IMR-90 (cell line): ENCODE measurements at regions not wholly inside any gene's neighbourhood (a gene's known extent, or its start where the extent isn't known, plus 50 kb on each side); places are given as distances from the start of the nearest gene placed in this dataset.

Source experiments
- ATAC-seq: fragments of 200-7000 bp; cut with Tn5 transposase; 2 replicates; pipeline ENCODE4 v1.9.1; 2020; ENCODE audit warnings: low read depth, mild to moderate bottlenecking, moderate library complexity
- BruUV-seq: library from RNA; stranded (reverse); fragments of 400-500 nt; replicated peaks from 2 replicates; lab custom pipeline; 2021; lab: Mats Ljungman, UMichigan
- CTCF ChIA-PET: fragments of 300-600 bp; formaldehyde crosslinking; extraction: SDS; loops from one replicate; lab custom pipeline; 2021; ENCODE audit warnings: antibody characterized with exemption; lab: Yijun Ruan, JAX
- POLR2A ChIA-PET: fragments of 300-600 bp; sonication (Branson Sonifier 250); formaldehyde crosslinking; loops from one replicate; lab custom pipeline; 2022; ENCODE audit warnings: antibody characterized with exemption; ENCODE audit not compliant: unreplicated experiment; lab: Charles Lee
- DNase-seq: peaks from one replicate; pipeline ENCODE4 v3.0.0; 2013
- H2AFZ ChIP-seq: replicated peaks from 2 replicates; pipeline ENCODE3; 2013; ENCODE audit warnings: low read length, mild to moderate bottlenecking; ENCODE audit not compliant: poor library complexity
- H2AK5ac ChIP-seq: 2 replicates; pipeline ENCODE4 v1.6.1; 2013; ENCODE audit warnings: low read depth, low read length, inconsistent platforms
- H2AK9ac ChIP-seq: replicated peaks from 2 replicates; pipeline ENCODE3; 2013; ENCODE audit warnings: mild to moderate bottlenecking, low read depth, low read length, moderate library complexity; ENCODE audit not compliant: poor library complexity
- H2BK120ac ChIP-seq: 2 replicates; pipeline ENCODE4 v1.6.1; 2013; ENCODE audit warnings: low read depth, low read length, inconsistent platforms
- H2BK15ac ChIP-seq: 3 replicates; pipeline ENCODE4 v1.6.1; 2013; ENCODE audit warnings: low read depth, low read length, inconsistent platforms
- H2BK20ac ChIP-seq: 2 replicates; pipeline ENCODE4 v1.6.1; 2013; ENCODE audit warnings: low read depth, mild to moderate bottlenecking, inconsistent platforms, low read length, moderate library complexity
- H2BK5ac ChIP-seq: 2 replicates; pipeline ENCODE4 v1.6.1; 2013; ENCODE audit warnings: mild to moderate bottlenecking, low read depth, low read length, inconsistent platforms; ENCODE audit not compliant: poor library complexity, severe bottlenecking
- H3K14ac ChIP-seq: replicated peaks from 2 replicates; pipeline ENCODE4 v1.6.1; 2013; ENCODE audit warnings: low read depth, low read length, inconsistent platforms
- H3K18ac ChIP-seq: 2 replicates; pipeline ENCODE4 v1.6.1; 2013; ENCODE audit warnings: low read depth, low read length, control low read depth
- H3K23ac ChIP-seq: 2 replicates; pipeline ENCODE4 v1.6.1; 2013; ENCODE audit warnings: low read depth, low read length, inconsistent platforms
- H3K27ac ChIP-seq: 2 replicates; pipeline ENCODE4 v1.5.1; 2013; ENCODE audit warnings: mild to moderate bottlenecking, control low read depth, low read length; ENCODE audit not compliant: insufficient read depth
- H3K27me3 ChIP-seq: 2 replicates; pipeline ENCODE4 v1.6.1; 2013; ENCODE audit warnings: low read length; ENCODE audit not compliant: control insufficient read depth, insufficient read depth
- H3K36me3 ChIP-seq: 2 replicates; pipeline ENCODE4 v1.6.1; 2013; ENCODE audit warnings: low read length, mixed read lengths; ENCODE audit not compliant: control insufficient read depth, insufficient read depth
- H3K4ac ChIP-seq: 2 replicates; pipeline ENCODE4 v1.6.1; 2013; ENCODE audit warnings: low read depth, low read length, inconsistent platforms
- H3K4me1 ChIP-seq: 2 replicates; pipeline ENCODE4 v1.6.1; 2013; ENCODE audit warnings: low read length, mixed read lengths; ENCODE audit not compliant: control insufficient read depth, insufficient read depth
- H3K4me2 ChIP-seq: 2 replicates; pipeline ENCODE4 v1.6.1; 2013; ENCODE audit warnings: low read depth, mild to moderate bottlenecking, control low read depth, low read length, moderate library complexity
- H3K4me3 ChIP-seq: 2 replicates; pipeline ENCODE4 v1.5.1; 2013; ENCODE audit warnings: low read depth, mild to moderate bottlenecking, control low read depth, low read length, moderate library complexity; ENCODE audit not compliant: insufficient read depth
- H3K56ac ChIP-seq: 2 replicates; pipeline ENCODE4 v1.6.1; 2013; ENCODE audit warnings: low read length, inconsistent platforms; ENCODE audit not compliant: insufficient read depth; ENCODE audit errors: extremely low read depth
- H3K79me1 ChIP-seq, 2 experiments: 2 replicates each; pipeline ENCODE4 v1.6.1; 2013; ENCODE audit warnings: low read length in 2 of 2, inconsistent platforms in 1 of 2, low read depth in 1 of 2
- H3K9ac ChIP-seq: 2 replicates; pipeline ENCODE4 v1.6.1; 2013; ENCODE audit warnings: low read depth, low read length, control low read depth
- H3K9me1 ChIP-seq: 2 replicates; pipeline ENCODE4 v1.6.1; 2013; ENCODE audit warnings: low read length, inconsistent platforms; ENCODE audit not compliant: insufficient read depth
- H3K9me3 ChIP-seq: 2 replicates; pipeline ENCODE4 v1.6.1; 2013; ENCODE audit warnings: low read length; ENCODE audit not compliant: control insufficient read depth, insufficient read depth
- H4K20me1 ChIP-seq: 2 replicates; pipeline ENCODE4 v1.6.1; 2013; ENCODE audit warnings: low read length, inconsistent platforms; ENCODE audit not compliant: insufficient read depth
- H4K5ac ChIP-seq: 2 replicates; pipeline ENCODE4 v1.6.1; 2013; ENCODE audit warnings: mild to moderate bottlenecking, low read depth, low read length, control low read depth
- H4K8ac ChIP-seq, 2 experiments: 2 replicates each; pipeline ENCODE4 v1.6.1; 2013; ENCODE audit warnings: low read depth in 2 of 2, low read length in 2 of 2, control low read depth in 1 of 2, inconsistent platforms in 1 of 2
- H4K91ac ChIP-seq: 2 replicates; pipeline ENCODE4 v1.6.1; 2013; ENCODE audit warnings: low read depth, low read length, inconsistent platforms; ENCODE audit not compliant: insufficient read depth
- BHLHE40 ChIP-seq: fragments of 150-350 bp; IDR thresholded peaks from 2 replicates; pipeline ENCODE4 v1.6.1; 2016; ENCODE audit warnings: mild to moderate bottlenecking, low read depth, low read length
- CEBPB ChIP-seq: IDR thresholded peaks from 2 replicates; pipeline ENCODE4 v1.6.1; 2012; ENCODE audit warnings: low read depth, low read length, improper control_type of control experiment
- CHD1 ChIP-seq: IDR thresholded peaks from 2 replicates; pipeline ENCODE4 v1.6.1; 2012; ENCODE audit warnings: low read depth, low read length, improper control_type of control experiment
- ELK1 ChIP-seq: fragments of 150-350 bp; IDR thresholded peaks from 2 replicates; pipeline ENCODE4 v1.6.1; 2016; ENCODE audit warnings: low read depth, mild to moderate bottlenecking, low read length, moderate library complexity, borderline replicate concordance
- FOS ChIP-seq: fragments of 150-350 bp; IDR thresholded peaks from 2 replicates; pipeline ENCODE4 v1.6.1; 2016; ENCODE audit warnings: low read depth, low read length
- MAFK ChIP-seq: IDR thresholded peaks from 2 replicates; pipeline ENCODE4 v1.6.1; 2012; ENCODE audit warnings: low read depth, low read length, improper control_type of control experiment
- MAZ ChIP-seq: IDR thresholded peaks from 2 replicates; pipeline ENCODE4 v1.6.1; 2012; ENCODE audit warnings: low read depth, mild to moderate bottlenecking, low read length, improper control_type of control experiment, moderate library complexity, borderline replicate concordance
- MXI1 ChIP-seq: IDR thresholded peaks from 2 replicates; pipeline ENCODE4 v1.6.1; 2012; ENCODE audit warnings: low read depth, mild to moderate bottlenecking, low read length, moderate library complexity, borderline replicate concordance
- NFE2L2 ChIP-seq: fragments of 150-350 bp; IDR thresholded peaks from 2 replicates; pipeline ENCODE4 v1.6.1; 2016; ENCODE audit warnings: low read depth, mild to moderate bottlenecking, low read length
- POLR2A ChIP-seq: IDR thresholded peaks from 2 replicates; pipeline ENCODE4 v1.6.1; 2012; ENCODE audit warnings: mild to moderate bottlenecking, low read depth, low read length
- RAD21 ChIP-seq: IDR thresholded peaks from 2 replicates; pipeline ENCODE4 v1.6.1; 2012; ENCODE audit warnings: low read length, improper control_type of control experiment
- RCOR1 ChIP-seq: IDR thresholded peaks from 2 replicates; pipeline ENCODE4 v1.6.1; 2012; ENCODE audit warnings: mild to moderate bottlenecking, low read length, improper control_type of control experiment; ENCODE audit not compliant: insufficient replicate concordance
- RFX5 ChIP-seq: IDR thresholded peaks from 2 replicates; pipeline ENCODE4 v1.8.0; 2012; ENCODE audit warnings: low read depth, mild to moderate bottlenecking, low read length, moderate library complexity
- SMC3 ChIP-seq: fragments of 150-350 bp; IDR thresholded peaks from 2 replicates; pipeline ENCODE4 v1.6.1; 2016; ENCODE audit warnings: low read depth, mild to moderate bottlenecking, antibody characterized with exemption, low read length, moderate library complexity
- WGBS, 2 experiments: methylation state at CpG; one replicate each; pipeline versions ENCODE4 v1.1.5 to v1.1.7; 2013; ENCODE audit warnings: missing lambda C conversion rate in 2 of 2; ENCODE audit not compliant: insufficient read length in 1 of 2; ENCODE audit errors: extremely low coverage in 2 of 2; 5-methylcytosine and 5-hydroxymethylcytosine counted together
- dilution Hi-C: fragments of 300-500 bp; cut with HindIII; formaldehyde crosslinking; loops from one replicate; pipeline ENCODE4 v1.14.3; 2018; ENCODE audit warnings: low sequenced_read_pairs; ENCODE audit not compliant: unreplicated experiment
- in situ Hi-C: fragments of 300-500 bp; cut with MboI; formaldehyde crosslinking; loops from 3 replicates; pipeline ENCODE4 v1.14.3; 2019; ENCODE audit warnings: low sequenced_read_pairs, inconsistent platforms, mixed read lengths
- intact Hi-C: fragments of 100-400 bp; cut with micrococcal nuclease; formaldehyde crosslinking; loops from 2 replicates; pipeline ENCODE4 v1.10.0; 2022
- TF ChIP-seq, protein P1 (sequence below): fragments of 150-350 bp; IDR thresholded peaks from 2 replicates; pipeline ENCODE4 v1.6.1; 2017; ENCODE audit warnings: mild to moderate bottlenecking, antibody characterized with exemption, low read length, low read depth
- TF ChIP-seq, protein P2 (sequence below): conservative IDR thresholded peaks from 2 replicates; pipeline ENCODE4 v1.5.1; 2012; ENCODE audit warnings: mild to moderate bottlenecking, low read depth, low read length, improper control_type of control experiment

DNA sequence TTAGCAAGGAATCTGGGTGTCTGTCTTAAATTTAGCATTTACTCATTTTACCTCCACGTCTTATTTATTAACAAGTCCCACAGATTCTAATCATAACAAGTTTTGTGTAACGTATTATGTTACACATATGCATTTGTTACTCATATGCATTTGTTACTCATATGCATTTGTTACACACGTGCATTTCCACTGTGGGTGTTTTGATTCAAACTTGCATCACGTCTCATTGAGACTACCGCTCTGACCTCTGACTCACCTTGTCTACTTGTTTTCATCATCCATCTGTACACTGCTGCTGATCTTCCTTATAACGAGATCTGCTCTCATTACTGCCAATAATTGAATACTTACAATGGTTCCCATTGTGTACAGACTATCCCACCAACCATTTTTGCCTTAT, 1141.4 kb downstream of the TBL1XR1 start:
- ChIA-PET POLR2A (no interaction called here), CTCF (no interaction called here)
- no peak overlapping the region for H3K4me2 ChIP-seq
- no peak overlapping the region for H3K18ac ChIP-seq
- TF ChIP-seq MAFK (no peak), RFX5 (no peak), RCOR1 (no peak), MAZ (no peak), SMC3 (no peak), BHLHE40 (no peak), RAD21 (no peak), FOS (no peak), ELK1 (no peak), MXI1 (no peak), NFE2L2 (no peak), CEBPB (no peak), POLR2A (no peak), CHD1 (no peak)
- TF ChIP-seq, protein P1, sequence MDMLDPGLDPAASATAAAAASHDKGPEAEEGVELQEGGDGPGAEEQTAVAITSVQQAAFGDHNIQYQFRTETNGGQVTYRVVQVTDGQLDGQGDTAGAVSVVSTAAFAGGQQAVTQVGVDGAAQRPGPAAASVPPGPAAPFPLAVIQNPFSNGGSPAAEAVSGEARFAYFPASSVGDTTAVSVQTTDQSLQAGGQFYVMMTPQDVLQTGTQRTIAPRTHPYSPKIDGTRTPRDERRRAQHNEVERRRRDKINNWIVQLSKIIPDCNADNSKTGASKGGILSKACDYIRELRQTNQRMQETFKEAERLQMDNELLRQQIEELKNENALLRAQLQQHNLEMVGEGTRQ = no peak
- TF ChIP-seq, protein P2, sequence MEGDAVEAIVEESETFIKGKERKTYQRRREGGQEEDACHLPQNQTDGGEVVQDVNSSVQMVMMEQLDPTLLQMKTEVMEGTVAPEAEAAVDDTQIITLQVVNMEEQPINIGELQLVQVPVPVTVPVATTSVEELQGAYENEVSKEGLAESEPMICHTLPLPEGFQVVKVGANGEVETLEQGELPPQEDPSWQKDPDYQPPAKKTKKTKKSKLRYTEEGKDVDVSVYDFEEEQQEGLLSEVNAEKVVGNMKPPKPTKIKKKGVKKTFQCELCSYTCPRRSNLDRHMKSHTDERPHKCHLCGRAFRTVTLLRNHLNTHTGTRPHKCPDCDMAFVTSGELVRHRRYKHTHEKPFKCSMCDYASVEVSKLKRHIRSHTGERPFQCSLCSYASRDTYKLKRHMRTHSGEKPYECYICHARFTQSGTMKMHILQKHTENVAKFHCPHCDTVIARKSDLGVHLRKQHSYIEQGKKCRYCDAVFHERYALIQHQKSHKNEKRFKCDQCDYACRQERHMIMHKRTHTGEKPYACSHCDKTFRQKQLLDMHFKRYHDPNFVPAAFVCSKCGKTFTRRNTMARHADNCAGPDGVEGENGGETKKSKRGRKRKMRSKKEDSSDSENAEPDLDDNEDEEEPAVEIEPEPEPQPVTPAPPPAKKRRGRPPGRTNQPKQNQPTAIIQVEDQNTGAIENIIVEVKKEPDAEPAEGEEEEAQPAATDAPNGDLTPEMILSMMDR = no peak
- H2AFZ ChIP-seq = no peak overlapping the region
- no peak overlapping the region for H3K4ac ChIP-seq
- H2AK9ac ChIP-seq = no peak overlapping the region
- no peak for DNase-seq
- no peak overlapping the region for H4K5ac ChIP-seq
- H3K14ac ChIP-seq = no peak overlapping the region
- no TSS peak for BruUV-seq
- no peak overlapping the region for H3K56ac ChIP-seq
- H3K9me1 ChIP-seq = no peaks in the 10 kb centered on the region
- H3K23ac ChIP-seq = no peak overlapping the region
- no peak overlapping the region for H2BK20ac ChIP-seq
- no peaks in the 10 kb centered on the region for H3K36me3 ChIP-seq
- dilution Hi-C loops = no loop called here
- no peak overlapping the region for H2BK15ac ChIP-seq
- intact Hi-C loops = no loop called here
- no peak overlapping the region for H2BK120ac ChIP-seq
- no peak overlapping the region for H4K91ac ChIP-seq
- H4K8ac ChIP-seq = no peak overlapping the region
- no peaks in the 10 kb centered on the region for H3K27me3 ChIP-seq
- no peak overlapping the region for H3K27ac ChIP-seq
- H3K9me3 ChIP-seq = no peaks in the 10 kb centered on the region
- H4K20me1 ChIP-seq = no peaks in the 10 kb centered on the region
- 72% methylated on average over 4 of the region's 6 CpGs; no CpG with 5 or more reads in 1 of the 2 experiments for WGBS, 2 experiments
- H2AK5ac ChIP-seq = no peak overlapping the region
- H3K4me1 ChIP-seq = no peaks in the 10 kb centered on the region
- no peak overlapping the region for H3K9ac ChIP-seq
- H2BK5ac ChIP-seq = no peak overlapping the region
- ATAC-seq = no peak
- H3K79me1 ChIP-seq = no peaks in the 10 kb centered on the region
- in situ Hi-C loops = no loop called here
- H3K4me3 ChIP-seq = no peak overlapping the region
